Amygdala (tissue), 56 donors: ENCODE measurements at regions not wholly inside any gene's neighbourhood (a gene's known extent, or its start where the extent isn't known, plus 50 kb on each side); places are given as distances from the start of the nearest gene placed in this dataset.
"Not testable (repeated sequence)": the region's sequence is repeated elsewhere in the genome, so short reads cannot be mapped to it uniquely, and the experiment has no call there.

Source experiments
- DNase-seq, 56 donors: peaks; one replicate each; lab custom pipeline; 2025; lab: John Stamatoyannopoulos, UW

DNA sequence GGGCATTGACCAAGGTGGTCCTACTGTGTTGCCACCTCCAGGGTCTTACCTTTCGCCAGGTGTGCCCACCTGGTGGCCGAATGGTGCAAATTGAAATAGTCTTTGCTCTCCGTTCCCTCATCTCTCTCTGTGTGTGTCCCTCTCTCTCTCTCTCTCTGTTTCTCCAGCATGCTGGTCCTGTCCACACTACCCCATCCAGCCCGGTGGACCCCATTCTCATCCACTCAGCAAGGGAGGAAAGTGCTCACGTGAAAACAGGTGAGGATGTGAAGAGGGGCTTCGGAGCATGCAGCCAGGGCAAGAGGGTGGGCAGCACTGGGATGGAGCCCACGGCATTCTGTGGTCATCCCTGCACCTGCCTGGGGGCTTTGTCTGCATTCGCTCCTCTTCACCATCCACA, 150.1 kb downstream of the CRLF2 start:
- no peak for DNase-seq

- DNase-seq = no peak
These were observed 151.9 kb downstream of the CRLF2 start for GRCh38 chrX:1060562-1060960.

- DNase-seq = no peak
These were observed 152.6 kb downstream of the CRLF2 start for GRCh38 chrX:1059576-1060561.

DNA sequence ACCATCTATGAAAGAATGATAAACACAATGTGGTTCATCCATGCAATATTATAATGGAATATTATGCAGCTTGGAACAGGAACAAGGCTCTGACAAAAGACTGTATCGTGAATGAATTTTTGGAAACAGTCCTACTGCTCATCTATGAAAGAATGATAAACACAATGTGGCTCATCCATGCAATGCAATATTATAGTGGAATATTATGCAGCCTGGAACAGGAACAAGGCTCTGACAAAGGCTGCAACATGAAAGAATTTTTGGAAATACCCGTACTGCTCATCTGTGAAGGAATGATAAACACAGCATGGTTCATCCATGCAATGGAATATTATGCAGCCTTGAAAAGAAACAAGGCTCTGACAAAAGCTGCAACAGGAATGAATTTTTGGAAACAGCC, 158.8 kb downstream of the CRLF2 start:
- DNase-seq = not testable (repeated sequence)

DNA sequence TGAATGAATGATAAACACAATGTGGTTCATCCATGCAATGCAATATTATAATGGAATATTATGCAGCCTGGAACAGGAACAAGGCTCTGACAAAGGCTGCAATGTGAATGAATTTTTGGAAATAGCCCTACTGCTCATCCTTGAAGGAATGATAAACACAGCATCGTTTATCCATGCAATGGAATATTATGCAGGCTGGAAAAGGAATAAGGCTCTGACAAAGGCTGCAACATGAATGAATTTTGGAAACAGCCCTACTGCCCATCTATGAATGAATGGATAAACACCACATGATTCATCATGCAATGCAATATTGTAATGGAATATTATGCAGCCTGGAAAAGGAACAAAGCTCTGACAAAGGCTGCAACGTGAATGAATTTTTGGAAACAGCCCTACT, 159.4 kb downstream of the CRLF2 start:
- DNase-seq = no peak

DNA sequence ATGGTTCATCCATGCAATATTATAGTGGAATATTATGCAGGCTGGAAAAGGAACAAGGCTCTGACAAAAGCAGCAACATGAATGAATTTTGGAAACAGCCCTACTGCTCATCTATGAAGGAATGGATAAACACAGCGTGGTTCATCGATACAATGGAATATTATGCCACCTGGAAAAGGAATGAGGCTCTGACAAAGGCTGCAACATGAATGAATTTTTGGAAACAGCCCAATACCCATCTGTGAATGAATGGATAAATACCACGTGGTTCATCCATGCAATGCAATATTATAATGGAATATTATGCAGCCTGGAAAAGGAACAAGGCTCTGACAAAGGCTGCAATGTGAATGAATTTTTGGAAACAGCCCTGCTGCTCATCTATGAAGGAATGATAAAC, 160.4 kb downstream of the CRLF2 start:
- DNase-seq = no peak

- no peak for DNase-seq
These were observed 161.0 kb downstream of the CRLF2 start for GRCh38 chrX:1051421-1051820.

DNA sequence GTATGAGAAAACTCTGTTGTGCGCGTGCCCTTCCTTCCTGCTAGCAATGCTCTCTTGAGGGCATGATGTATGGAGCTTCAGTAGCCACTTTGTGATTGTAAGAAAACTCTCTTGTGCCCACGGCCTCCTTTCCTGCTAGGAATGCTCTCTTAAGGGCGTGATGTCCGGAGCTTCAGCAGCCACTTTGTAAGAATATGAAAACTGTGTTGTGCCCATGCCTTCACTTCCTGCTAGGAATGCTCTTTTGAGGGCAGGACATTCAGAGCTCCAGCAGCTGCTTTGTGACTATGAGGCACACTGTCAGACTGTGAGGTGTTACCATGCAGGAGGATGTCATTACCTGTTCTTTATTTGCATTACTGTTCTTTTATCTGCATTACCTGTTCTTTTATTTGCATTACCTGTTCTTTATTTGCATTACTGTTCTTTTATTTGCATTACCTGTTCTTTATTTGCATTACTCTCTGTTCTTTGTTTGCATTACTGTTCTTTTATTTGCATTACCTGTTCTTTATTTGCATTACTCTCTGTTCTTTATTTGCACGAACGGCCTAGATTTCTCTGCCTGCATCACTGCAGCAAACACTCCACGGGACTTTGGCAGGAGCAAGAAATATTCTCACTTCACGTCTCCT, 166.7 kb downstream of the CRLF2 start:
- DNase-seq = no peak

DNA sequence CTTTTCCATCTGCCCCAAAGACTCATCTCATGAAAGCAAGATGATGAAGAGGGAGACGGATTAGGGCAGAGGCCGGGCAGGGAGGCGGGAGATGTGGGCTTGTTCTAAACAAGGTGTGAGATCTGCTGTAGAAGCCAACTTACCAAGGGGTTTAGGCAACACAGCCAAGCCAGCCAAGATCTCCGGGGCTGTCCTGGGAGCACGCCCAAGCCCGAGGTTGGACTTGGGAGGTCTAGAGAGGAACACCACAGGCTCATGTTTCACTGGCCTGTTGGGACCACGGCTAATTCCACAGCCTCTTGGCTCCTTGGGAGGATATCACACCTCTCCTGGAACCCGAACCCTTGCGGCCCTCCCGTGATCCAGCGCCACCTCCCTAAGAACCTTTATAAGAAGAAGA, 171.4 kb downstream of the CRLF2 start:
- DNase-seq = no peak

DNA sequence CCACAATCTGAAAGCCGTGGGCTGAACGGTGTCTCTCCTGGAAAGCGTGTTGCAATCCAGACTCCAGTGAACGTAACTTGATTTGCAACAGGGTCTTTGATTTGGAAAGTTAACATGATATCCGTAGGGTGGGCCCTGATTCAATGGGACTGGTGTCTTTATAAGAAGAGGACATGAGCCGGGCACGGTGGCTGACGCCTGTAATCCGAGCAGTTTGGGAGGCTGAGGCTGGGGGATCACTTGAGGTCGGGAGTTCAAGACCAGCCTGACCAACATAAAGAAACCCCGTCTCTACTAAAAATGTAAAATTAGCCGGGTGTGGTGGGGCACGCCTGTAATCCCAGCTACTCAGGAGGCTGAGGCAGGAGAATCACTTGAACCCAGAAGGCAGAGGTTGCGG, 176.5 kb downstream of the CRLF2 start:
- not testable (repeated sequence) for DNase-seq

- no peak for DNase-seq
These were observed 177.2 kb downstream of the CRLF2 start for GRCh38 chrX:1035206-1035605.

GRCh38 chrX:1034717-1035116, 177.7 kb downstream of the CRLF2 start:
- DNase-seq = no peak

DNA sequence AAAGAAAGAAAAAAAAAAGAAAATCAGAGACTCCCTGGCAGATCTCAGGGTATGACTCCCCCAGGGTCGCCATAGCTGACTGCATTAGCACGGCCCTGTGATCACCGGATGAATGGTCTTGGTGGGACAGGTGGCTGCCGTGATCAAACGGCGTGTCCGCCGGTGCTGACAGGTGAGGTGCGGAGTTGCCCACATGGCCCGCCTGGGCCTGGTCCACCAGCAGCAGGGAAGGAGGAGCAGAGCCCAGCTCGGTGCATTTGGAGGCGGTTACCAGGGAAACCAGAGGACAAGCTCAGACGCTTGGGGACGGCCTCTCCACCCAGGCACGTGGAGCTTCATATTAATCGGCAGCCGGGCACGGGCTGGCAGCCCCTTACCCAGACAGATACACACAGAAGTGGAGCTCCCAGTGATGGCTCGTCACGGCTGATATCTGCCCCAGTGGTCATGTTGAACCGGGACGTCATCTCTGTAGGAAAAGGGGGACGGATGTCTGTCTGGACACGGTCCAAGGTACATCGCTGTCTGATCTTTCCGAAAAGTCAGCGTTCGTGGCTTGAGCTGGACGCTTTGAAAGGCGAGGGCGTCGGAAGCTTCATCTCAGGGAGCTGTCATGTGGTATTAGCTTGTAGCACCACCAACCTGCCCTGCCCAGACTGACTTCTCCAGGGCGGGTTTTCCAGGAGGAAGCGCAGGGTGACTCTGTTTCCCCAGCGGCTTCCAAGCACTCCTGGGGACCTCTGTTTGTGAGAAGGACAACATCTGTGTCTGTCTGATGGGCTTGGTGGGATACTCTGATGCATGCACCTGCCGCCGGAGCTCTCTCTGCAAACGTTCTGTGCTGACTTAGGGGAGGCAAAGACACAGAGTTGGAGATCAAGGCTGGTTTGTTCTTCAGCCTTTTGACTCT, 180.7 kb downstream of the CRLF2 start:
- peak in 1 of 56 donors; percentile 0 for DNase-seq

DNA sequence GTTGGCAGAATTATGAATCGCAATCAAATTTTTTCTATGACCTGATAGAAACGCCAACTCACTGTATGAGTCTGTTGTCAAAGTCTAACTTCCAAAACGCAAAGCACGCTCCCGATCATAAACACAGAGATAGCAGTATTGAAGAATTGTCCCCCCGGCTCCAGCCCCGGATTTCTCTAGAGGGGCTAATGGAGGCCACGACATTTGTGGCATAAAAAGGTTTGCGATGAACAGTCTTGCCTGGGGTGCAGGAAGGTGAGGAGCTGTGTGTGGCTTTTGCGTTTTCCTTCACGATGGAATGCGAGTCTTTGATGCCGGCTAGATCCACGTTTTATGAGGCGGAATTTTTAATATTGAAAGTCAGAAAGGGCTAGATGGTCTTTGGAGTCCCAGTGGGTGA, 183.0 kb downstream of the CRLF2 start:
- DNase-seq = no peak

- no peak for DNase-seq
These were observed 184.8 kb downstream of the CRLF2 start for GRCh38 chrX:1027680-1028079.

DNA sequence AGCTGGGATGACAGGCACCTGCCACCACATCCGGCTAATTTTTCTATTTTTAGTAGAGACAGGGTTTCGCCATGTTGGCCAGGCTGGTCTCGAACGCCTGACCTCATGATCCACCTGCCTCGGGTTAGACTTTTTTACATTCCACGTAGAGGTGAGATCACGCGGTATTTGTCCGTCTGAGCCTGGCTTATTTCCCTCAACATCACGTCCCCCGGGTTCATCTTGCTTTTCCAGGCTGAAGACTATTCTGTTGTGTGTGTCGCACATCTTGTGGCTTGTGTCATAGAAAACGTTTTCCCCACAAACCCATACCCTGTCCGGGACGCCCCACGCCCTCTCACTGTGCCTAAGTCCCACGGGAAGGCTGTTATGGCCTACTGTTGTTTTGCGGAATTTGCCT, 185.3 kb downstream of the CRLF2 start:
- no peak for DNase-seq

- DNase-seq = no peak
These were observed 186.0 kb downstream of the CRLF2 start for GRCh38 chrX:1026263-1027015.

GRCh38 chrX:1025413-1025812, 187.0 kb downstream of the CRLF2 start:
- no peak for DNase-seq

GRCh38 chrX:1023676-1024075, 188.8 kb downstream of the CRLF2 start:
- no peak for DNase-seq
